HG03135 (cell line): ENCODE measurements at regions not wholly inside any gene's neighbourhood (a gene's known extent, or its start where the extent isn't known, plus 50 kb on each side); places are given as distances from the start of the nearest gene placed in this dataset.

Experiments
- ATAC-seq: cut with Tn5 transposase; IDR thresholded peaks from one replicate; pipeline ENCODE4 v1.9.1; 2021; ENCODE audit warnings: mild to moderate bottlenecking, moderate library complexity; ENCODE audit not compliant: unreplicated experiment

DNA sequence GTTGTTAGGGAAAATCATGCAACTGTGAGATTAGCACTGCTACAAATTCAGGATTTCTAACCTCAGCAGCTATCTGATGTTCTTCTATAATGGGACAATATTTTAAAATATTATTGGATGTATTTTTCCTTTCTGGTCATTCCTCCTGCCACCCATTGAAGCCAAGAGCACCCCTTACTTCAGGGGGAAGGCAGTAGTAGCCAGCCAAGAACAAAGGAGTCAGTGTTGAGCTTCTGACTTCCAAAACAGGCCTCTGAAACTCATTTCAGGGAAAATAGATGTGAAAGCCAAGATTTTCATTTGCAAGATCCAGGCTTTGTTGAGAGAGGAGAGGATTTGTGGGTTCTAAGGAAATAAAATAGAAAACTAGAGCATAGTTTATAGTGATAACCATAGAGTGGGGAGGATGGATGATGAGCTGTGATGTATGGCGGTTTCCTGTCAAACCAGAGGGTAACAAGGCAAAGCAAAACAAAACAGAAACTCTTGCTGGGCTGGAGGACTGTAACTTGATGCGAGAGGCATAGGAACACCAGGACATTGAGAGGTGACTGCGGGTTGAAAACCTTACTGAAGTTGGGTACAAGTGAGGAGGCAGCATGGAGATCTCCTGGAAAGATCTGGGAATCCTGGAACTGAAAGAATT is 173.7 kb upstream of the LEF1 start:
- no peak for ATAC-seq

DNA sequence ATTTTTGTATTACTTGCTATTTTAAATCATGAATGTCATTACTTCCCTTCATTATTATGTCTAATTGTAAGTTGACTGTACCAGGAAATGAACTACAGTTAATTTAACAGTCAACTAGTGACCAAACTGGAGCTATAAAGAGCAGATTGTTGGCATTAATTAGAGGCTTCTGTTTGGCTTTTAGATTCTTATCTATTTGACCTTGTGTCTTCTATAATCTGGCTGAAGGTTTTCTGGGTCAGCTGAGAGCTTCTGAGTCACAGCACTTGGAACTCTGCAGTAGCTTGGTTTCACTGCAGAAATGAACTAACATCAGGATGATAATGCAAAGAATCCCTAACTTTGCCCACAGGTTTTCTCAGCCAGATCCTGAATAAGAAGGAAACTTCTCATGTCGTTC is 169.2 kb upstream of the LEF1 start:
- no peak for ATAC-seq

DNA sequence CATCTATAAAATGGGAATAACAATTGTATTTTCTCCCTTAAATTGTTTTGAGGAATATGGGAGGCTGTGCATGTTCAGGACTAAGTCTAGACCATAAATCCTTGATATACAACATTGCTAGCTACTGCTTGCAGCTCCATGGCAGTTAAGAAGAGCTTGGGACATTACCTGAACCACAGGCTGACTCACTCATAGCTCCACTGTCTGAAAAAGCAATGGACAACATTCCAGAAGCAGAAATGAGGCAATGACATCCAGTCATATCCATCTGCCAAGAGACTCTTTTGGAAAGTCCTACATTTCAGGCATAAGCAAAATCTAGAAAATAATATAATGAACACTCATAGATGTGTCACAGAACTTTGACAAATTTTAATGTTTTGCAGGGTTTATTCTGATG is 167.3 kb upstream of the LEF1 start:
- ATAC-seq = no peak

DNA sequence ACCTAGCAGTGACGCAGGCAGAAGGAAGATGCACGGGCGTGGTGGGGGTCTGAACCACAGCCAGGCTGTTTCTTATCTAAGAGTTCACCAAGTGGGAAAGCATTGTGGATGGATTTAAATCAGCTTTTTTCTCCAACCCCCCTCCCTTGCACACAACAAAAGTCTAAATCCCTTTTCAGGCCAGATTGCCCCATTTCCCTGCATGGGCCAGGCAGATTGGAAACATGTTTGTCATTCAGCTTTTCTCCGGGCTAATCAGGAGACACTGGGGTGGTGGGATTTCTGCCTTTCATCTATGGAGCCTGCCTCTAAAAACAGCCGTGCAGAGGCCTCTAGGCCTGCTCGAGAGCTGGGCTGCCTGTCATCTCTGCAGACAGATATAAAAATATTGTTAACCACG is 166.3 kb upstream of the LEF1 start:
- no peak for ATAC-seq

DNA sequence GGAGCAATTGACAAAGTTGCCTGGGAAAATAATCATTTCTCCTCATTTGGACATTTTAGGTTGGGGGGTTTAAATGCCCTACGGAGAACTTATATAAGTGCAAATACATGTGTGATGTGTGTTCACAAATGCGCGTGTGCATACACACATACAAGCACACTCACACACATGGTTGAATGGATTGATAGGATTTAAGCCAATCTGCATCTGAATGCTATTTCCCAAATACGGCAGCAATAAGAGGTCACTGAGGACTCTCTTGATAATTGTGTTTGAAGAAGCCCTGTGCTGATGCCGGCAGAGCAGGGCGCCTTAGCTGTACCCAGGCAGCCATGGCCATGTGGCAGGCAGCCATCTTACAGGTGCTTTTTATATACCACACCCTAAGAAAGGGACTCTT is 165.3 kb upstream of the LEF1 start:
- no peak for ATAC-seq

DNA sequence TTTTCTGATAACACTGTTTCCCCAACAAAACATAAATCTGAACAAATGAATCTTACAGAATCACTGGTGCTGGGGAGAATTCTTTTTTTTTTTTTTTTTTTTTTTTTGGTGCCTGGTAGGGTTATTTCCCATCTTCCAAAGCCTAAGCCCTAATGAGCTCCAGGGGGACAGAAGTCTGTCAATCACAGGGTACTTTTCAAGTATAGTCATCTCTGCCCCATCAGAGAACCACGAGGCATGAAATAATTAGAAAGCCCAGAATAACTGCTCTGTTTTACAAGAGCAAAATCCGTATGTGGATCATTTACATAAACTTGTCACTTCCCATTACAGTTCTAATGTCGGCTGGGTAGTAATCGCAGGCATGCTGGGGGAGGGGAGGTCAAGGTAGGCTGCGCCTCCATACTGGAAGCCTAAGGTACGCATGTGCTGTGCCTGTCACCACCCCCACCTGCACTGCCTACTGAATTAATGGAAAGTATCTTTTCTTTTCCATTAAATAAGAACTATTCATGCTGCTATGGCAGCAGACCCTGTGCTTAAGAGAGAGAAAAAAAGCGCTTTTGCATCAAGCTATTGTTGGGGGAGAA is 164.7 kb upstream of the LEF1 start:
- no peak for ATAC-seq

DNA sequence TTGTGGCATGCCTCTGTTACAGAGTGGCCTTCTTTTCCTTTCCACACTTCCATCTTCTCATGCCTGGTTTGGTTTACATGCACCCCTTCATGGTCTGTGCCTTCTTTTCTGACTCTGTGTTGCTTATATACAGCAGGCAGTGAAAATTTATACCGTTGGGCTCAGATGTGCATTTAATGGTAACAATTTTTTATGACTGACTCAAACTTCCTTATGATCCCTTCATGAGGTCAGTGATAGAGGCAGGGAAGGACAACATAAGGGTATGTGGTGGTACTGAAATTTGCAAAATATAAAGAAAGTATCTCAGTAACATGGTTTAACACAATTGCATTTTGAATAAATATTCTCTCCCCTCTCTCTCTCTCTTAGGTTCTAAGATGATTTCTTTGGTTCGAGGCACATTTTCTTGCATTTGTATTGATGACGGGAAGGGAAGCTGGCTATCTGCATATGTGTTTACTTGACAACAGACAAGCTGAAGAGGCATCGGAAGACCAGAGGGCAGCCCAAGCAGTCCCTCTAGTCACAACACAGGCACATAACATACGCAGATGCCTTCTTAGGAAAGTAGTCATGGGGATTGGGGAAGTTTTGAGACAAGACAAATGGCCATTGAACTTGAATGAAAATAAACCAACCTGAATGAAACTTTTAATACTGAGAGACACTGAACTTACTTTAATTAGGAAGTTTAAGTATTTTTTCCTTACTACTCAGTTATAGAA is 163.3 kb upstream of the LEF1 start:
- ATAC-seq = no peak

DNA sequence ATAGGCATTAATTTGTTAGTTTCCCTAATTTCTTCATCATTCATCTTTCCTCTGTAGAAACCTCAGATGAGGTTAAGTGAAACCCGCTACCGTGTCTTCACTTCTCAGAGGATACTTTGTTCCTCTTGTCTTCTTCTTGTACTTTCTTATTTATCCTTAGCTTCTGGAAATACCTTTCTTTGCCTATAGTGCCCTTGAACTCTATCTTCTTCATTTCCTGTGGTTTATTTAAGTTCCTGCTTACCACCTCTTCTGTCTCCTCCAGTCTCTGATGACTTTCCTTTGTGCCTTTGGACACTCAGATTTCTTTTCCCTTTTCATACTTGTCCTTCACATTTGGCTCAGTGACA is 159.6 kb upstream of the LEF1 start:
- no peak for ATAC-seq

DNA sequence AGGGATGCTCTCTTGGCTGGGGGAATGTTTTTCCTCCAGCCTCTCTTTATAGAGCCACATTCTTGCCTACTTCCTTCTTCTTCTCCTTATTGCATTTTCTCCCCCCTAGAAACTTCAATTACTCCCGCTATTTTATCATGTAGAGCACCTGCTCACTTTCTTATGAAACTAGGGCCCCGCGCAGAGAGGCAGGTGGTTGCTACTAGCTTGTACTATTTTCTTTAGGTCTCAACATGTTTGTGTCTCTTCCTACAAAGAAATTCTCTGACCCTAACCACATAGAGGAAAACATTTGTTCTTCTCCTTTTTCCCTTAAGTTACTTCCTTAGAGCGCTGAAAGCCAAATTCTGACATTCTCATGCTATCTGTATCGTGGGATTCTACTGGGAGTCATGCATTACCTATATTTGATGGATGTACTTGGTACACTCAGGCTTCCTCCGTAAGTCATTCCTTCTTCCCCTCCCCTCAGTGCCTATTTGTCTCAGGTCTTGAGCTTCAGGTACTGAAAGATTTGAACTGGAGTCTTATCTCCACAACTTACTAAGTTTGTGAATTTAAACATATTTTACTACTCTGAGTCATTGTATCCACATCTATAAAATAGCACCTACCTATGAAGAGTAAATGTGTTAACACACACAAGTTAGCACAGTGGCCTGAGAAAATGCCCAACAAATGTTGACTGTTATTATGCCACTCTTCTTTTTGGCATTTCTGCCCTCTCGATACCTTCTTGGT is 159.1 kb upstream of the LEF1 start:
- ATAC-seq = no peak

DNA sequence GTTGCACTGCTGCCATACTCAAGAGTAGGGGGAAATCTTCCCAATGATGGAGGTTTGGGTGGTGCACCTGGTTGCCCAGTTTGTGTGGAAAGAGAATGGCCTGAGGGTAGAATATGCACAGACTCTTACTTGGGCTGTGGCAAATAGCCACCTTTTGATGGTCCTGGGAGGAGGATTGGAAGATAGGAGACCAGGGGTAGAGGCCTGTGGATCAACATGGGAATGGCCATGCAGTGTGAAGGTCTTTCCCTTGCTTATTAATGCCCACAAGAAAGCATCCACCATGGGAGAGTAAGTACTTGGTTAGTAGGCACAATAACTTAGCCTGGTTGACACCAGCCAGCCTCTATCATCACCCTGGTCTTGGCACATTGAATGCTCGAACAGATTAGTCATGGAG is 156.8 kb upstream of the LEF1 start:
- no peak for ATAC-seq

DNA sequence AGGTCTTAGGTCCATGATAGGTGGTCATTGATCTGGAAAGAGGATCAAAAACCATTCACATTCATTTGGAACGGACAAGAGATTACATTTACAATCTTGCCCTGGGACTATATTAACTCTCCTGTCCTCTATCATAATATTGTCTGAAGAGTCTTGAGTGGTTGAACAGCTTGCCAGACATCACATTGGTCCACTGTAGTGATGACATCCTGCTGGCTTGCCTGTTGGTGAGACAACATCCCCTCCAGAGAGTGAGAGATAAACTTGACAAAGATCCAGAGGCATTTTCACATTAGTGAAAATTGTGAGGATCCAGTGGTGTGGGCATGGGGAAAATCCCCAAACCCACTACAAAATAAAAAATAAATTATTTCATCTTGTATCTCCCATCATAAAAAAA is 155.7 kb upstream of the LEF1 start:
- ATAC-seq = no peak

DNA sequence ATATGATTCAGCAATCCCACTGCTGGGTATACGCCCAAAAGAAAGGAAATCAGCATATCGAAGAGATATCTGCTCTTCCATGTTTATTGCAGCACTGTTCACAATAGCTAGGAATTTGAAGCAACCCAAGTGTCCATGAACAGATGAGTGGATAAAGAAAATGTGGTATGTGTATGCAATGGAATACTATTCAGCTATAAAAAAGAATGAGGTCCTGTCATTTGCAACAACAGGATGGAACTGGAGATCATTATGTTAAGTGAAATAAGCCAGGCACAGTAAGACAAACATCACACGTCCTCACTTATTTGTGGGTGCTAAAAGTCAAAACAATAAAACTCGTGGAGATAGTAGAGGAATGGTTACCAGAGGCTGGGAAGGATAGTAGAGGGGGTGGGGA is 153.8 kb upstream of the LEF1 start:
- ATAC-seq = no peak

DNA sequence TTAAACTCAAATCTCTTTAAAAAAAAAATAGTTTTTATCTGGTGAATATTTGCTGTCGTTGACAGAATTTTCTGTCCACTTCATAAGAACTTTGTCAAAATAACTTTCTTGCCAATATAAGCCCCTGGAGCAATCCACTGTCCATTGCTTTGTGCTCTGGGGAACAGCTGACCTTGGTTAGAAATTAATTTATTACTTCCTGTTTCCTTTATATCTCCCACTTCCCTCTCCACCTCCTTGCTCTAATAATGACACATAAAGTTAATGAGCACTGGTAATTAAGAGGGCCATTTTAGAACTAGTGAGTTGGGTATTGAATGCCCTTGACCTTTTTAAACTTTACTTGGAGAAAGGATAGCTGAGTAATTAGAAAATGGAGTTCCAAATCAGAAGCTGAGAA is 151.3 kb upstream of the LEF1 start:
- no peak for ATAC-seq

DNA sequence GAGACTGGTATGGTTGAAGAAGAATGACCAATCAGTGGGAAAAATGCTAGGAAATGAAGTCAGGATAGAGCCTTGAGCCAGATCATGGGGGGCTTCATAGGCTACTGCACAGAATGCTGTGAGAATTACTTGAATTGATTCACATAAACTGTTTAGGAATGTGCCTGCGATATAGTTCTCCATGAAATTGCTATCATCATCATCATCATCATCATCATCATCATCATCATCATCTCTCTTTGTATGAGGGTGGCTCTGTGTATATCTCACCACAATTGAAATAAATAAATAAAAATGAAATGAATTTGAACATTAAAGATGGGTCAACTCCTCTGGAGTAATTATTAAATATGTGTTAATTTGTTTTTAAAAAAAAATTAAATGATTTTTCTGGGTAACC is 148.6 kb upstream of the LEF1 start:
- no peak for ATAC-seq

DNA sequence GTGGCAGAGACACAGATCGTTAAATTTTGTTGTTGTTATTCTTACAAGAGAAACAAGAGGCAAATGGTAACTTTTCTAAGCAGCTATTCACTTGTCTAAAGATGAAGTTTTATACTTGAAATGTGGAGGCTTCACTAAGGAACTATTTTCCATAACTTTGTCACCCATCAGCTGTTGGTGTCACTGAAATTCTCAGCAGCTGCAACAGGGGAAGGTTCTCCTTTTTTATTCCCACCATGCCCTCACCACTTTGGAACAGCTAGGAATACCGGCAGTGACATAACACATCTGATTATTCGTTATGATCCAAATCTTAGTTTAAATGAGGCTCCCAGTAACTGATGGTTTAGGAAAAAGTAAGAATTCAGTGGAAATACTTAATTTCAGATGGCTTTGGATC is 147.0 kb upstream of the LEF1 start:
- no peak for ATAC-seq

DNA sequence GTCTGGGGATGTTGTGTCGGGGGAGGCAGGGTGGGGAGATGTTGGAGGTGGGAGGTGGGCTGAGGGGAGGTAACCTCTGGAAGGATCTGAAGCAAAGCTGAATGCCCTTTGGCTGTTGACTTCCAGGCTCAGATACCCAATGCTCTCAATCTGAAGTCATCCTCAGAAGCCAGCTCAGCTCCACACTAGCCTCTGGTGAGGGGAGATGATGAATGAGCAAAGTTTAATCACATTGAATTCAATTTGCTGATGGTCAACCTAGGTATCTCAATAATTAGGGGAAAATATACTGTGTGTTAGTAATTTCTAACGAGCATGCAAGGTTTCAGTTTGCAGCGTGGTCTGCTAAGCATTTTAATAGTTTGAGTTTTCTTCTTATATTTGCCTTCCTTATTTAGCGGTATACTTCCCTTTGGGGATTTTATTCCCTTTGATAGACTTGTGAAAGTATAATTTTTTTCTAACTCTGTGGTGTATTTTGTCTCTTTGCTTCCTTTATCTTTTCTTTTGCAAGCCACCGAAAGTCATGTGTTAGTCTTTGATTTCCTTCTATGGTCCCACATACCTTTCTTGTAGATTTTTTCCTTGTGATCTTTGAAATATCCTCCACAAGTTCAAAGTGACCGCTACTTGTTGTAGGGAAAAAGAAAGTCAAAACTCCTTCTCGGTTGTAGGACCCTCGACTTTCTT is 146.3 kb upstream of the LEF1 start:
- ATAC-seq = no peak

DNA sequence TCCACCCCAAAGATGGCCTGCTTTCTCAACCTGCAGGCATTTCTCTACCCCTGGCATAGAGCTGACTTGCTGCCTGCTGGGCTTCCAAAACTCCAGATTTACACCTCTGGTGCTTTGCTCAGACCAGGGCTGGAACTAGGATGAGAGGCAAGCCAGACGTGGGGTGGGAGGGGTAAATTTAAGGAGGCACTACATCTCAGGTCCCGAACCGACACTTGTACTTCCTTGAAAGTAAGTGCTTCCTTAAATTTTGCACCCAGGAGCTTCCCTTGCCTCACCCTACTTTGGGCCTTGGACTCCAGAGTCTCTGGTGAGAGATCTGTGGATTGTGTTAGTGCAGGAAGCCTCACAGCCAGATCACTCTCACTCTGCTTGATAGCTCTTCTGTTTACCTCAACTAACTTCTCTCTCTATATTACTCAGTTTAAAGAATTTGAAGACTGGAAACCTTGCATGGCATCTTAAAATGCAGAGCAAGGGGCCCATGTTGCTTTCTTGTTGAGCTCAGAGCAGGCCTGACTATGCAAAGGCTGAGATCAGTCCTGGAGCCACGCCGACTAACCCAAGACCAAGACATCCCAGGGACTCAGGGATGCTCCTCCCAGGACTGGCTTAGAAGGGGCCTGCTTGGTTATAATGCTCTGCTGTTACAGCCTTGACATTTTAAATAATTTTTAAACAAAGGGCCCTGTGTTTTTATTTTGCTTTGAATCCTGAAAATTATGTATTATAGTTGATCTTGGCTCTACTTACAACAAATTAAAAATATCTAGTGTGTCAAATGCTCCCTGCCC is 145.0 kb upstream of the LEF1 start:
- ATAC-seq = no peak

DNA sequence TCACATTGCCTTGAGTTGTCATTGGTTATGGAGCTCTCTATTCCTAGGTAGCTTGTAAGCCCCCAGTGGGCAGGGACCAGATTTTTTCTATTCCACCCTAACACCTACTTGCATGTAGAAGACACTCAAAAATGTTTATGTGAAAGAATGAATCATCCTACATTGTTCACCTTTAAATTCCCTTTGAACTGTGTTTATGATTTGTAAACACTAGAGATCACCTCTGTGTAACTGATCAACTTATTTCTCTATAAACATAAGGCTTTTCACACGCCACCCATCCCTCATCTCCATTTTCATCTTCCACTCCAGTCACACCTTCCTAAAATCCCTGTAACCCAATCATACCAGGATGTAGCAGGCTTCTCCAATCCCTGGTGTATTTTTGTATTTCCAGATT is 142.6 kb upstream of the LEF1 start:
- no peak for ATAC-seq

DNA sequence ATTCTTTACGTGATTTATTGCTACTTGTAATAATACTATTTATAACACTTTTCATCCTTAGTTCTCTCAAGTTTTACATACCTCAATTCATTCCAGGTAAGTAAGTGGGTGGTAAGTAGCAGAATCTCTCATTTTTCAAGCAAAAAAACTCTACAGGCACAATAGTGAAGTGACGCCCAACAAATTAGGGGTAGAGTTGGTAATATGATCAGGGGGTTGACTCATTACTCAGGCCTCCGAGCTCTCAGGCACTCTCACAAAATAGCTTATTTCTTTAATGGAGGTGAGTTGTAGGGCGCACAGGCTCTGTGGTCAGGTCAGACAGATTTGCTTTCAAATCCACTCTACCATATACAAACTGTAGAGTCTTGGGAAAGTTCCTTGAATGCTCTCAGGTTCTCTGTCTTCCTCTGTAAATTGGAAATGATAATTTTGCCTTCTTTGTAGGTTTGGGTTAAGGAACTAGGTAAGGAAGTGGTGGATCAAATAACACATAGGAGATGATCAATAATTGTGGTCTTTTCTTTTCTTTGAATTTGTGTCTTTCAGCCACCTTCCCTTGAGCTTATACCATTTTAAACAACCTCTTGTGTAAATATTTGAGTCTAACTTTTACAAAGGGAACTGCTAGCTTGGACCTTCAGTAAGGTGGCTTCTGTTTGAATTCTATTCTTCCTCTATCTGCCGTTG is 134.9 kb upstream of the LEF1 start:
- ATAC-seq = no peak
